VCaP (cell line): ENCODE measurements at regions not wholly inside any gene's neighbourhood (a gene's known extent, or its start where the extent isn't known, plus 50 kb on each side); places are given as distances from the start of the nearest gene placed in this dataset.

ENCODE experiments used
- H3K27ac ChIP-seq: fragments of 450-650 bp; 2 replicates; pipeline ENCODE4 v1.5.1; 2017
- TF ChIP-seq, protein P1 (sequence below): fragments of 450-650 bp; conservative IDR thresholded peaks from 2 replicates; pipeline ENCODE4 v1.5.1; 2017; ENCODE audit warnings: mild to moderate bottlenecking, moderate library complexity

DNA sequence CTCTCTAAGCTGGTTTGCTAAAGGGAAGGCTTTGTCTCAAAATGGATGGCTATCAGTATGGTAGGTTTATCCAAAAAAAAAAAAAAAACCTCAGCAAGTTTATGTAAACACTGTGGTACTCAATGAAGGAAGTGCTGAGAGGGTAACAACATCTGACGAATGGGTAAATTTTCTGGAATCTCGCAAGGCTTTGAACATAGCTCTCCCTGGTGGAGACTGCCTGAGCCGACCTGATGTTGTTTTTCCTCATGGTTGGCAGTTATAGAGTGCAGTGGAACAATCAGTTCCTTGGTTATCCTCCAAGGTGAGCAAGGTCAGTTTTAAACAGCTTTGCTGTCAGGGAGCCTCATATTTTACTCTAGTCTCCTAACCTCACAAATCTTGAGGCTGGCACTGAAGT lies 94.6 kb downstream of the ZPLD1 start:
- H3K27ac ChIP-seq, result peak overlapping the region; percentile 36

DNA sequence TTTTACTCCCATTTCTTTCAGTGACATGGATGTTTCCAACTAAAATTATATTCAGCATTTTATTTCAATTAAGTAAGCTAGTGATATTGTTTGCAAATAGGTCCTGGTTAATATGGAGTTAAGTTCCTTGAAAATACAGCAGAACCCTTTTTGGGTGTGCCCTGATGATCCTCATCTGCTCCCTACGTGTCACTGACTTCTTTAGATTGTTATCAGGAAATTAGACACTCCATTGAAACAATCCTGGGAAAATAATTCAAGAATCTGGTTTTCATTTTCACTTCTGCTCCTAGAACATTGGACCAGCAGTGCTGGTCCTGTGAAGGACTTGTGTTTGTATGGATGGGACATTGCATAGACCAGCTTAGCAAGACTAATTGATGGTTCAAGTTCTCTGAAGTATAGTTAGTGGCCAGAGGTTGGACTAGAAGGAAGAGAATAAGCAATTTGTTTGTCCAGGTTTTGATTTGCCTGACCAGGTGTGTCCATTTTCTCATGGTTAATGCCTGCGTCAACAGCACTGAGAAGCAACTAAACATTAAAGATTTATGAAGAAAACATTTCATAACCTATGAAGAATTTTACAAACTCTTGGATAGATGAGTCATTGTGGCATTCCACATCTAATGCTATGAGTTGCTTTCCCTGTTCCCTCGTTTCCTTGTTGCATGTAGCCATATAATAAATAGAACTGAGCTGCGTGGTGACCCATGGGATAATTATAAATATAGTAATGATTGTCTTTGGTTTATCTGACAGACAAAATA lies 95.8 kb downstream of the ZPLD1 start:
- peak overlapping the region; percentile 36 for H3K27ac ChIP-seq

More for the DNA sequence above, 94.6 kb downstream of the ZPLD1 start:
- TF ChIP-seq, protein P1, sequence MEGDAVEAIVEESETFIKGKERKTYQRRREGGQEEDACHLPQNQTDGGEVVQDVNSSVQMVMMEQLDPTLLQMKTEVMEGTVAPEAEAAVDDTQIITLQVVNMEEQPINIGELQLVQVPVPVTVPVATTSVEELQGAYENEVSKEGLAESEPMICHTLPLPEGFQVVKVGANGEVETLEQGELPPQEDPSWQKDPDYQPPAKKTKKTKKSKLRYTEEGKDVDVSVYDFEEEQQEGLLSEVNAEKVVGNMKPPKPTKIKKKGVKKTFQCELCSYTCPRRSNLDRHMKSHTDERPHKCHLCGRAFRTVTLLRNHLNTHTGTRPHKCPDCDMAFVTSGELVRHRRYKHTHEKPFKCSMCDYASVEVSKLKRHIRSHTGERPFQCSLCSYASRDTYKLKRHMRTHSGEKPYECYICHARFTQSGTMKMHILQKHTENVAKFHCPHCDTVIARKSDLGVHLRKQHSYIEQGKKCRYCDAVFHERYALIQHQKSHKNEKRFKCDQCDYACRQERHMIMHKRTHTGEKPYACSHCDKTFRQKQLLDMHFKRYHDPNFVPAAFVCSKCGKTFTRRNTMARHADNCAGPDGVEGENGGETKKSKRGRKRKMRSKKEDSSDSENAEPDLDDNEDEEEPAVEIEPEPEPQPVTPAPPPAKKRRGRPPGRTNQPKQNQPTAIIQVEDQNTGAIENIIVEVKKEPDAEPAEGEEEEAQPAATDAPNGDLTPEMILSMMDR, result peak; percentile 79

DNA sequence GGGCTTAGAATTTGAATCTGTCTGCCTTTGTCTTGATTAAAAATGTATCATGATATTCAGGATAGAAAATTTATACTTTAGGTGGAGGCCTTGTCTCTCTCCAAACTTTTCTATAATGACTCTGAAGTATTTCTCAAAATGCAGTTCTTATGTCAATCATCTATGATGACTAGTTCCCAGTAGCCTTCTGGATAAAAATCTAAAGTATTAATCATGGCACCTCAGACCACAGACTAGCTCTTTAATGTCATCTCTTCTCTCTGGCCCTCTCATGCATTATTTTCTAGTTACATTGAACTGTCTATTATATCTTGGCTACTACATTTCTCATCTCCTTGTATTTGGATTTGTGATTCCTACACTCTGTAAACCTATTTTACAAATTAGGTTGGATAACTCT lies 96.9 kb downstream of the ZPLD1 start:
- no peak overlapping the region for H3K27ac ChIP-seq
- TF ChIP-seq, protein P1, result no peak

More for the DNA sequence above, 95.8 kb downstream of the ZPLD1 start:
- TF ChIP-seq, protein P1, result no peak

DNA sequence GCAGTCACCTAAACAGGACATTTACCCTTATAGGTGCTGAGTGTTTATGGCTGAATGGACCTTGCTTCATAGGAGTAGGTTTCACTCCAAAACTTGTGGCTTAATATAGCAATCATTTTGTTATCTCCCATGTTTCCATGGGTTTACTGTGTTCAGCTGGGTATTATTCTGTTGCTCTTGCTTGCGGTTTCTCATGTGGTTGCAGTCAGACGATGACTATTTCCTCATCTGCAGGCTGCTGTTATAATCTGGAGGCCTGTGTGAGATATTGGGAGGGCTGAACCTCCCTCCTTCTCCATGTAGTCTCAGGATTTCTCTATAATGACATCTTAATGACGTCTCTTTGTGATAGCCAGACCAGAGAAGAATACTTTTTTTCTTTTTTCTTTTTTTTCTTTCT lies 98.1 kb downstream of the ZPLD1 start:
- TF ChIP-seq, protein P1, result no peak
- H3K27ac ChIP-seq, result no peak overlapping the region

DNA sequence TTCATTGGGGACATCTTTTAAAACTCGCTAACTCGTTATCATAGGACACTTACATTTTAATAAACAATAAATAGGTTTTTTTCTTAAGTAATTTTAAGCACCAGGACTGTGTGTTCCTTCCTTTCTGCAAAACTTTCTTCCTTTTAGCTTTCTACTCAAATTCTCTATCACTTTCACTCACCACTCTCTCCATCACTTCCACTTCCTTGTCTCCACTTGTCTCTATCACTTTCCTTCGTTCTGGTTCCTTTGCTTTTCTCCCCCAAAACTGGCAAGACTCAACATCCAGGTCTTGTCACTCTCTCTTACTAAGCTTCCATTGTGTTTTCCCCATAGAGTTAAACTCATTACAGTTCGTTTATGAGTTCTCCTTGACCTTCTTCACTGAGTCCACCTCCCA lies 99.0 kb downstream of the ZPLD1 start:
- H3K27ac ChIP-seq, result no peak overlapping the region
- TF ChIP-seq, protein P1, result no peak

DNA sequence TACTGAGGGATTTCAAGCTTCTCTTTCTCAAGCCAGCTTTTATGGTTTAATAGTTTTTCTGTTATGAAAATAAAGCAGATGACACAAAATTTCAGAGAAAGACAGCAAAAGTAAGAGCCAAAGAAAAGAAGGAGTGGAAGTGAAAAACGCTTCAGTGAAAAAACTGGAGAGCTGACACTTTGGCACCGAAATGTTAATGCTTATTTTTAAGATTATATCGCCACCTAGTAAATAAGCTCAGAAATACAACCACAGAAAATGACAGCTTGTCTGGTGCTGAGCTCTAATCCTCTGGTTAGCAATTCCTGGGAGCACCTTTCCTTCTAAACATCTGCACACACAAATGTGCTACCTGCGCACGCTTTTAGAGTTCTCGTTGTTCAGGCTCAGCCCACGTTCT lies 101.6 kb downstream of the ZPLD1 start:
- no peak overlapping the region for H3K27ac ChIP-seq
- TF ChIP-seq, protein P1, result peak; percentile 68

DNA sequence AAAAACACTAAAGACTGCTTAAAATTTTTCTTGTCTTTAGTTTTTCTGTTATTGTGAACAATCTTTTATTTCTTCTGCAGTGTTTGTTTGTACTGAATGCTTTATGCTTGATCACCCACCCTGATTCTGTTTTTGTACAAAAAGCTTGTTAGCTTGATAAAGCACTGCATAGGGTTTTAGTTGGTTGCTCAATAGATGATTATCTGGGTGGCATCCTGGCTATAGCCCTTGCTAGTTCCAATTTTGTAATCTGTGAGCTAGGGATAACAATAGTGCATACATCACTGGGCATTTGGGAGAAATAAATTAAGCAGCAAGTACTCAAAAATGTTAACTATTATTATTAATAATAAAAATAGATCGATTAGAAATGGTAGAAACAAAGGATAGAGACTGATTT lies 102.3 kb downstream of the ZPLD1 start:
- H3K27ac ChIP-seq, result no peak overlapping the region
- TF ChIP-seq, protein P1, result no peak
